ENCODE measurements at regions not wholly inside any gene's neighbourhood (a gene's known extent, or its start where the extent isn't known, plus 50 kb on each side); places are given as distances from the start of the nearest gene placed in this dataset.

DNA sequence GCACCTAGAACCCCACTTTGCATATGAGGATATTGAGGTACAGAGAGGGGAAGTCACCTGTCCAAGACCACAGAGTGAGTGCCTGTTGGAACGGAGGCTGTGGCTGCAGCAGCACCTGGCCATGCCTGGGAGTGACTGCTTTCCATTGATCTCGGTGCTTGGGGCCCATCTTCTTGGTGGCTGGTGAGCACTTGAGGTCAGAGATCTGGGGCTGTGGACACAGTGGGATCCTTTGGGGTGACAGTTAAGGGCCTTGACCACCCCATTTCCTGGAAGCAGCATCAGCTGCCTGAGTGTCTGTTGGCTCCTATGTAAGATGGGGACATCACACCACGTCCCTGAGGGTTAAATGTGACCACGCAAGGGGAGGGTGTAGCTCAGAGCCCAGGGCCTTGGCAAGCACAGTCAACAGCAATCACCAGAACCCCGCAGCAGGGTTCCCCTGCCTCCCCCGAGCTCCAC is 111.7 kb downstream of the IRF8 start:
- no peaks in the 10 kb centered on the region for H3K4me1 ChIP-seq (ENCODE audit: control insufficient read depth, insufficient read depth, low read length)
- no peak overlapping the region for H3K9ac ChIP-seq (ENCODE audit: low read depth, low read length)
- H3K27me3 ChIP-seq (ENCODE audit: control insufficient read depth, insufficient read depth, low read length): no peaks in the 10 kb centered on the region
- H3K36me3 ChIP-seq (ENCODE audit: control insufficient read depth, insufficient read depth, low read length): no peaks in the 10 kb centered on the region
- H3K4me3 ChIP-seq (ENCODE audit: low read depth, low read length): no peak overlapping the region
- H3K9me3 ChIP-seq (ENCODE audit: control insufficient read depth, insufficient read depth, low read length): no peaks in the 10 kb centered on the region

DNA sequence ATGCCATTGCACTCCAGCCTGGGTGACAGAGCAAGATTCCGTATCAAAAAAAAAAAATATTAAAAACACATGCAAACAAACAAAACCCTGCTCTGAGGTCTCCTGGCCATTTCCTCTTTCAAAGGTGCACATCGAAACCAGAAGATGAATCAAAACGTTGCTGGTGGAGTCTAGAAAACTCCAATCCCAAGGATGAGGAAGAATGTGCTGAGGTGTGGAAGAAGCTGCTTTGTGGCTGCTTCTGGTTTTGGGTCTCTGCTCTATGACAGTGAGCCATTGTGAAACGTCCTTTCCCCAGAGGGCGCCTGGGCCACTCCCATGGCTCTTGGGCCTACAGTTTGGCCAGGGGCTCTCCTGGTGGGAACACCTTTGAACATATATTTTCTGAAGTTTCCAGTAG is 112.6 kb downstream of the IRF8 start:
- H3K36me3 ChIP-seq (ENCODE audit: control insufficient read depth, insufficient read depth, low read length): no peaks in the 10 kb centered on the region
- H3K27me3 ChIP-seq (ENCODE audit: control insufficient read depth, insufficient read depth, low read length): no peaks in the 10 kb centered on the region
- H3K4me3 ChIP-seq (ENCODE audit: low read depth, low read length): no peak overlapping the region
- no peaks in the 10 kb centered on the region for H3K4me1 ChIP-seq (ENCODE audit: control insufficient read depth, insufficient read depth, low read length)
- no peaks in the 10 kb centered on the region for H3K9me3 ChIP-seq (ENCODE audit: control insufficient read depth, insufficient read depth, low read length)
- no peak overlapping the region for H3K9ac ChIP-seq (ENCODE audit: low read depth, low read length)

DNA sequence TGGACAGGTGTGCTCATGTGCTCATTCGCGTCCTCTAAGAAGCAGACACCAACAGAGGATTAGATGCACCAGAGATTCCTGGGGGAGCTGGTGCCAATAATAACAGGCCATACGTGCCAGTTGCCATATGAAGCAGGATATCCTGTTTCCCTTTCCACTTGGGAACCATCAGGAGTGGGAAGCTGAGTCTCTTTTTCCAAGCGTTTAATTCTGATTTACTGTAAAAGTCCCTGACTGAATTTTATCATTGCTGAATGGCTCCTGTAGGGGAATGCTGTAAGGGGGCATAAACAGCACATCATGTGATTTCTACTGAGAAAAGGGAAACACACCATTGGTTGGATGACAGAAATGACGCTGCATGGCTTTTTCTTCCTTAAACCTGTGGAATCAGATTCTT is 113.3 kb downstream of the IRF8 start:
- no peaks in the 10 kb centered on the region for H3K9me3 ChIP-seq (ENCODE audit: control insufficient read depth, insufficient read depth, low read length)
- no peaks in the 10 kb centered on the region for H3K36me3 ChIP-seq (ENCODE audit: control insufficient read depth, insufficient read depth, low read length)
- H3K4me1 ChIP-seq (ENCODE audit: control insufficient read depth, insufficient read depth, low read length): no peaks in the 10 kb centered on the region
- H3K4me3 ChIP-seq (ENCODE audit: low read depth, low read length): no peak overlapping the region
- no peak overlapping the region for H3K9ac ChIP-seq (ENCODE audit: low read depth, low read length)
- H3K27me3 ChIP-seq (ENCODE audit: control insufficient read depth, insufficient read depth, low read length): no peaks in the 10 kb centered on the region

GRCh38 chr16:86013867-86014266 is 114.9 kb downstream of the IRF8 start:
- Histone ChIP-seq H3K4me1 (ENCODE audit: control insufficient read depth, insufficient read depth, low read length) (no peaks in the 10 kb centered on the region), H3K9ac (ENCODE audit: low read depth, low read length) (no peak overlapping the region), H3K4me3 (ENCODE audit: low read depth, low read length) (no peak overlapping the region), H3K27me3 (ENCODE audit: control insufficient read depth, insufficient read depth, low read length) (no peaks in the 10 kb centered on the region), H3K36me3 (ENCODE audit: control insufficient read depth, insufficient read depth, low read length) (no peaks in the 10 kb centered on the region), H3K9me3 (ENCODE audit: control insufficient read depth, insufficient read depth, low read length) (no peaks in the 10 kb centered on the region)

DNA sequence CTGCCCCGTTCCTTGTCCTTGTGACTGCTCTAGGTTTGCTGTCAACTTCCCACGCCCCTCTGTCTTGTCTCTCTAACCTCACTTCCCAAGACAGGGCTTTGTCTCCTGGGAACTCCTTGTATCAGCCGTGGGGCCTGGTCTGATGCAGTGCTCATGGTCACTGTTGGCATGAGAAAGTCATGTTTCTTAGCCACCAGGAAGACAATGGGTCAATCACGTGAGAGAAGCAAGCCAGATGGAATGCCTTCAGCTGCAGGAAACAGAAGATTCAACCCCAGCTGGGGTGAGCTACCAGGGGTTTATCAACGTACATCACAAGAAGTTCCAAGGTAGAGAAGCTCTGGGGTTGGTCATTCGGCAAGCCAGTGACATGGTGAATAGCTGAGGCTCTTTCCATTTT is 116.6 kb downstream of the IRF8 start:
- Histone ChIP-seq H3K4me3 (ENCODE audit: low read depth, low read length) (no peak overlapping the region), H3K9ac (ENCODE audit: low read depth, low read length) (no peak overlapping the region), H3K36me3 (ENCODE audit: control insufficient read depth, insufficient read depth, low read length) (no peaks in the 10 kb centered on the region), H3K9me3 (ENCODE audit: control insufficient read depth, insufficient read depth, low read length) (no peaks in the 10 kb centered on the region), H3K27me3 (ENCODE audit: control insufficient read depth, insufficient read depth, low read length) (no peaks in the 10 kb centered on the region), H3K4me1 (ENCODE audit: control insufficient read depth, insufficient read depth, low read length) (no peaks in the 10 kb centered on the region)

DNA sequence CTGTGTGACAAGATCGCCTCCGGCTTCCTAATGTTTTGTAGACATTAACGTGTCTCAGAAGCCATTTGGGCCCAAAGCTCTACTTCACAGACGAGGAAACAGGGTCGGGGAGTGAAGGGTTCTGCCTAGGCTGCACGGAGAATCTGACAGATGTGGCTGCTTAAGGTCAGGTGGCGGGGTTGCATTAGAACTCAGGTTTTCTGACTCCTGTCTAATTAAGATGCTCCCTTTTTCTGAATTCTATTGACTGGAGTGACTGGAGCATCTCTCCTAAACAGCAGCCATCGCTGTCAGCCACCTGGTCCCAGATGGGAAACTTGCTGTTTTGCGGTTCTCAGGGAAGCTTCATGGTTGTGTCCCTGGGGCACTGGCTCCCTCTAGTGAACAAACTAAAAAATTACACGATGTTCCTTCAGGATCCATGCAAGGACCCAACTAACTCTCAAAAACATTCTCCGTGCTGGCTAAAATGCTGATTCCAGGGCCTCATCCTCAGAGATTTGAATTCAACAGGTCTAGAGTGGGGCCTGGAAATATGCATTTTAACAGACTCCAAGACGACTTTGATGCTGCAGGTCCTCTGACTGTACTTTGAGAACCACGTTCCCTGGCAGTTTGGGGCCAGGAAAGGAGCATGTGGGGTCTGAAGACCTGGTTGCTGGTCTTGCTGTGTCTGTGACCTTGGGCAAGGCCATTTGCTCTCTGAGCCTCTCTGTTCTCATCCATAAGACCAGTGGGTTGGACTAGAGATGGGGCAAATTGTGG is 117.4 kb downstream of the IRF8 start:
- no peaks in the 10 kb centered on the region for H3K36me3 ChIP-seq (ENCODE audit: control insufficient read depth, insufficient read depth, low read length)
- H3K9me3 ChIP-seq (ENCODE audit: control insufficient read depth, insufficient read depth, low read length): no peaks in the 10 kb centered on the region
- no peak overlapping the region for H3K4me3 ChIP-seq (ENCODE audit: low read depth, low read length)
- H3K9ac ChIP-seq (ENCODE audit: low read depth, low read length): no peak overlapping the region
- H3K4me1 ChIP-seq (ENCODE audit: control insufficient read depth, insufficient read depth, low read length): no peaks in the 10 kb centered on the region
- H3K27me3 ChIP-seq (ENCODE audit: control insufficient read depth, insufficient read depth, low read length): no peaks in the 10 kb centered on the region

GRCh38 chr16:86018071-86018470 is 119.1 kb downstream of the IRF8 start:
- H3K4me3 ChIP-seq (ENCODE audit: low read depth, low read length): no peak overlapping the region
- H3K9ac ChIP-seq (ENCODE audit: low read depth, low read length): no peak overlapping the region
- no peaks in the 10 kb centered on the region for H3K4me1 ChIP-seq (ENCODE audit: control insufficient read depth, insufficient read depth, low read length)
- H3K36me3 ChIP-seq (ENCODE audit: control insufficient read depth, insufficient read depth, low read length): no peaks in the 10 kb centered on the region
- no peaks in the 10 kb centered on the region for H3K27me3 ChIP-seq (ENCODE audit: control insufficient read depth, insufficient read depth, low read length)
- no peaks in the 10 kb centered on the region for H3K9me3 ChIP-seq (ENCODE audit: control insufficient read depth, insufficient read depth, low read length)

GRCh38 chr16:86018487-86018886 is 119.5 kb downstream of the IRF8 start:
- Histone ChIP-seq H3K27me3 (ENCODE audit: control insufficient read depth, insufficient read depth, low read length) (no peaks in the 10 kb centered on the region), H3K36me3 (ENCODE audit: control insufficient read depth, insufficient read depth, low read length) (no peaks in the 10 kb centered on the region), H3K4me3 (ENCODE audit: low read depth, low read length) (no peak overlapping the region), H3K9me3 (ENCODE audit: control insufficient read depth, insufficient read depth, low read length) (no peaks in the 10 kb centered on the region), H3K4me1 (ENCODE audit: control insufficient read depth, insufficient read depth, low read length) (no peaks in the 10 kb centered on the region), H3K9ac (ENCODE audit: low read depth, low read length) (no peak overlapping the region)

- H3K4me1 ChIP-seq (ENCODE audit: control insufficient read depth, insufficient read depth, low read length): no peaks in the 10 kb centered on the region
- no peaks in the 10 kb centered on the region for H3K36me3 ChIP-seq (ENCODE audit: control insufficient read depth, insufficient read depth, low read length)
- H3K9ac ChIP-seq (ENCODE audit: low read depth, low read length): no peak overlapping the region
- no peak overlapping the region for H3K4me3 ChIP-seq (ENCODE audit: low read depth, low read length)
- peaks cover 3% of the 10 kb centered on the region for H3K9me3 ChIP-seq (ENCODE audit: control insufficient read depth, insufficient read depth, low read length)
- no peaks in the 10 kb centered on the region for H3K27me3 ChIP-seq (ENCODE audit: control insufficient read depth, insufficient read depth, low read length)
These were observed 120.0 kb downstream of the IRF8 start for GRCh38 chr16:86018941-86019340.

GRCh38 chr16:86019446-86020047 is 120.6 kb downstream of the IRF8 start:
- no peak overlapping the region for H3K9ac ChIP-seq (ENCODE audit: low read depth, low read length)
- H3K9me3 ChIP-seq (ENCODE audit: control insufficient read depth, insufficient read depth, low read length): peaks cover 4% of the 10 kb centered on the region
- no peaks in the 10 kb centered on the region for H3K36me3 ChIP-seq (ENCODE audit: control insufficient read depth, insufficient read depth, low read length)
- no peaks in the 10 kb centered on the region for H3K27me3 ChIP-seq (ENCODE audit: control insufficient read depth, insufficient read depth, low read length)
- H3K4me1 ChIP-seq (ENCODE audit: control insufficient read depth, insufficient read depth, low read length): no peaks in the 10 kb centered on the region
- no peak overlapping the region for H3K4me3 ChIP-seq (ENCODE audit: low read depth, low read length)

GRCh38 chr16:86020971-86021370 is 122.0 kb downstream of the IRF8 start:
- H3K27me3 ChIP-seq (ENCODE audit: control insufficient read depth, insufficient read depth, low read length): no peaks in the 10 kb centered on the region
- no peaks in the 10 kb centered on the region for H3K4me1 ChIP-seq (ENCODE audit: control insufficient read depth, insufficient read depth, low read length)
- H3K9me3 ChIP-seq (ENCODE audit: control insufficient read depth, insufficient read depth, low read length): peaks cover 4% of the 10 kb centered on the region
- H3K9ac ChIP-seq (ENCODE audit: low read depth, low read length): no peak overlapping the region
- H3K36me3 ChIP-seq (ENCODE audit: control insufficient read depth, insufficient read depth, low read length): no peaks in the 10 kb centered on the region
- no peak overlapping the region for H3K4me3 ChIP-seq (ENCODE audit: low read depth, low read length)

GRCh38 chr16:86022381-86022960 is 123.5 kb downstream of the IRF8 start:
- peaks cover 4% of the 10 kb centered on the region for H3K9me3 ChIP-seq (ENCODE audit: control insufficient read depth, insufficient read depth, low read length)
- H3K9ac ChIP-seq (ENCODE audit: low read depth, low read length): no peak overlapping the region
- H3K4me1 ChIP-seq (ENCODE audit: control insufficient read depth, insufficient read depth, low read length): no peaks in the 10 kb centered on the region
- H3K36me3 ChIP-seq (ENCODE audit: control insufficient read depth, insufficient read depth, low read length): no peaks in the 10 kb centered on the region
- H3K4me3 ChIP-seq (ENCODE audit: low read depth, low read length): no peak overlapping the region
- no peaks in the 10 kb centered on the region for H3K27me3 ChIP-seq (ENCODE audit: control insufficient read depth, insufficient read depth, low read length)
